ENCODE measurements at regions not wholly inside any gene's neighbourhood (a gene's known extent, or its start where the extent isn't known, plus 50 kb on each side); places are given as distances from the start of the nearest gene placed in this dataset.

GRCh38 chr2:17251171-17251570, 267.1 kb downstream of the RAD51AP2 start:
- DNase-seq (ENCODE audit: low read depth) = no peak
- H3K4me3 ChIP-seq (ENCODE audit: control insufficient read depth, low read depth, low read length) = no peak overlapping the region

GRCh38 chr2:17249249-17249648, 269.0 kb downstream of the RAD51AP2 start:
- H3K4me3 ChIP-seq (ENCODE audit: control insufficient read depth, low read depth, low read length) = no peak overlapping the region
- TF ChIP-seq CTCF (conservative IDR thresholded peaks at IDR 0.05; ENCODE audit: control insufficient read depth, insufficient read depth, low read depth, low read length) = no peak
- DNase-seq (ENCODE audit: low read depth) = no peak

More at GRCh38 chr2:17251171-17251570, 267.1 kb downstream of the RAD51AP2 start:
- no peak for TF ChIP-seq CTCF (conservative IDR thresholded peaks at IDR 0.05; ENCODE audit: control insufficient read depth, insufficient read depth, low read depth, low read length)

GRCh38 chr2:17245906-17246305, 272.3 kb downstream of the RAD51AP2 start:
- no peak overlapping the region for H3K4me3 ChIP-seq (ENCODE audit: control insufficient read depth, low read depth, low read length)
- no peak for TF ChIP-seq CTCF (conservative IDR thresholded peaks at IDR 0.05; ENCODE audit: control insufficient read depth, insufficient read depth, low read depth, low read length)
- DNase-seq (ENCODE audit: low read depth) = no peak

- no peak for DNase-seq (ENCODE audit: low read depth)
- no peak for TF ChIP-seq CTCF (conservative IDR thresholded peaks at IDR 0.05; ENCODE audit: control insufficient read depth, insufficient read depth, low read depth, low read length)
- H3K4me3 ChIP-seq (ENCODE audit: control insufficient read depth, low read depth, low read length) = no peak overlapping the region
Observed at GRCh38 chr2:17242813-17243485, 275.3 kb downstream of the RAD51AP2 start.

- TF ChIP-seq CTCF (conservative IDR thresholded peaks at IDR 0.05; ENCODE audit: control insufficient read depth, insufficient read depth, low read depth, low read length) = no peak
- H3K4me3 ChIP-seq (ENCODE audit: control insufficient read depth, low read depth, low read length) = no peak overlapping the region
- no peak for DNase-seq (ENCODE audit: low read depth)
Observed at GRCh38 chr2:17239550-17239949, 278.7 kb downstream of the RAD51AP2 start.

- no peak overlapping the region for H3K4me3 ChIP-seq (ENCODE audit: control insufficient read depth, low read depth, low read length)
- no peak for DNase-seq (ENCODE audit: low read depth)
- TF ChIP-seq CTCF (conservative IDR thresholded peaks at IDR 0.05; ENCODE audit: control insufficient read depth, insufficient read depth, low read depth, low read length) = no peak
Observed at GRCh38 chr2:17235167-17235566, 283.1 kb downstream of the RAD51AP2 start.
